Hematopoietic multipotent progenitor cell treated with erythropoietin and hydrocortisone succinate and interleukin-3 and kit ligand, for 17 days (in vitro differentiated cells): ENCODE measurements at regions not wholly inside any gene's neighbourhood (a gene's known extent, or its start where the extent isn't known, plus 50 kb on each side); places are given as distances from the start of the nearest gene placed in this dataset.

Experiments
- DNase-seq: peaks from one replicate; pipeline ENCODE4 v3.0.0-alpha.2; 2015; ENCODE audit warnings: low spot score

GRCh38 chr17:15177343-15177742 lies 87.8 kb downstream of the PMP22 start:
- DNase-seq = no peak

- no peak for DNase-seq
Measured at GRCh38 chr17:15175356-15175755, 89.8 kb downstream of the PMP22 start.

- no peak for DNase-seq
Measured at GRCh38 chr17:15171167-15172047, 93.7 kb downstream of the PMP22 start.

GRCh38 chr17:15169676-15170075 lies 95.5 kb downstream of the PMP22 start:
- DNase-seq = no peak

- no peak for DNase-seq
Measured at GRCh38 chr17:15168379-15168778, 96.7 kb downstream of the PMP22 start.

- DNase-seq = no peak
Measured at GRCh38 chr17:15161395-15161794, 103.7 kb downstream of the PMP22 start.

- DNase-seq = no peak
Measured at GRCh38 chr17:15157051-15157450, 108.1 kb downstream of the PMP22 start.

GRCh38 chr17:15154618-15155017 lies 110.5 kb downstream of the PMP22 start:
- no peak for DNase-seq

GRCh38 chr17:15145621-15146020 lies 119.5 kb downstream of the PMP22 start:
- DNase-seq = no peak

GRCh38 chr17:15143524-15143923 lies 121.6 kb downstream of the PMP22 start:
- DNase-seq = no peak

- no peak for DNase-seq
Measured at GRCh38 chr17:15134363-15134762, 130.8 kb downstream of the PMP22 start.

GRCh38 chr17:15133826-15134225 lies 131.3 kb downstream of the PMP22 start:
- no peak for DNase-seq

- DNase-seq = no peak
Measured at GRCh38 chr17:15133143-15133542, 132.0 kb downstream of the PMP22 start.

- no peak for DNase-seq
Measured at GRCh38 chr17:15130426-15130825, 134.7 kb downstream of the PMP22 start.

GRCh38 chr17:15129986-15130385 lies 135.1 kb downstream of the PMP22 start:
- no peak for DNase-seq

GRCh38 chr17:15124746-15125145 lies 140.4 kb downstream of the PMP22 start:
- no peak for DNase-seq

- DNase-seq = no peak
Measured at GRCh38 chr17:15124264-15124595, 140.9 kb downstream of the PMP22 start.

- DNase-seq = no peak
Measured at GRCh38 chr17:15123593-15124263, 141.4 kb downstream of the PMP22 start.

GRCh38 chr17:15122857-15123256 lies 142.3 kb downstream of the PMP22 start:
- DNase-seq = no peak

- DNase-seq = no peak
Measured at GRCh38 chr17:15121426-15121825, 143.7 kb downstream of the PMP22 start.

- no peak for DNase-seq
Measured at GRCh38 chr17:15119968-15120367, 145.2 kb downstream of the PMP22 start.

- DNase-seq = no peak
Measured at GRCh38 chr17:15117239-15117638, 147.9 kb downstream of the PMP22 start.

- DNase-seq = no peak
Measured at GRCh38 chr17:15112846-15113617, 152.1 kb downstream of the PMP22 start.
